Panc1 (cell line): ENCODE measurements at regions not wholly inside any gene's neighbourhood (a gene's known extent, or its start where the extent isn't known, plus 50 kb on each side); places are given as distances from the start of the nearest gene placed in this dataset.

Source experiments
- ATAC-seq: fragments of 200-7000 bp; cut with Tn5 transposase; 2 replicates; pipeline ENCODE4 v1.9.1; 2020; ENCODE audit warnings: mild to moderate bottlenecking, moderate library complexity
- BruUV-seq: library from RNA; stranded (reverse); fragments of 400-500 nt; replicated peaks from 2 replicates; lab custom pipeline; 2021; lab: Mats Ljungman, UMichigan
- CTCF ChIA-PET: fragments of 300-600 bp; sonication (Branson Sonifier 250); formaldehyde crosslinking; loops from one replicate; lab custom pipeline; 2022; ENCODE audit warnings: antibody characterized with exemption; lab: Charles Lee
- POLR2A ChIA-PET: fragments of 300-600 bp; sonication (Branson Sonifier 250); formaldehyde crosslinking; loops from one replicate; lab custom pipeline; 2022; ENCODE audit warnings: antibody characterized with exemption; lab: Charles Lee
- DNase-seq: peaks from one replicate; pipeline ENCODE4 v3.0.0-alpha.2; 2010; ENCODE audit warnings: low read depth, low spot score
- H3K27ac ChIP-seq: 2 replicates; pipeline ENCODE4 v1.5.1; 2011; ENCODE audit warnings: mild to moderate bottlenecking, low read length, inconsistent platforms
- H3K27me3 ChIP-seq: fragments of 200-500 bp; sonication (Bioruptor generic); 2 replicates; pipeline ENCODE4 v1.6.0; 2014; ENCODE audit warnings: low read length, inconsistent platforms; ENCODE audit not compliant: control insufficient read depth, insufficient read depth
- H3K36me3 ChIP-seq: fragments of 200-500 bp; sonication (Bioruptor generic); 2 replicates; pipeline ENCODE4 v1.5.1; 2014; ENCODE audit warnings: inconsistent platforms, mild to moderate bottlenecking, low read length, moderate library complexity; ENCODE audit not compliant: control insufficient read depth, insufficient read depth
- H3K4me1 ChIP-seq: 2 replicates; pipeline ENCODE4 v1.5.1; 2011; ENCODE audit warnings: inconsistent platforms, mild to moderate bottlenecking, low read length, moderate library complexity; ENCODE audit not compliant: control insufficient read depth, insufficient read depth
- H3K4me3 ChIP-seq, 2 experiments: 2 replicates each; pipeline ENCODE4 v1.5.1; 2011 to 2012; ENCODE audit warnings: low read depth in 2 of 2, low read length in 2 of 2, mild to moderate bottlenecking in 2 of 2, inconsistent platforms in 1 of 2, moderate library complexity in 1 of 2
- H3K9me3 ChIP-seq: fragments of 200-500 bp; sonication (Bioruptor generic); 2 replicates; pipeline ENCODE4 v1.5.1; 2014; ENCODE audit warnings: low read depth, mild to moderate bottlenecking, inconsistent platforms, low read length, moderate library complexity; ENCODE audit not compliant: control insufficient read depth, insufficient read depth
- POLR2AphosphoS5 ChIP-seq: IDR thresholded peaks from 2 replicates; pipeline ENCODE4 v1.6.1; 2012; ENCODE audit warnings: mild to moderate bottlenecking, low read depth, low read length, moderate library complexity
- SIN3A ChIP-seq: IDR thresholded peaks from 2 replicates; pipeline ENCODE4 v1.6.1; 2012; ENCODE audit warnings: low read depth, mild to moderate bottlenecking, low read length, moderate library complexity, borderline replicate concordance; ENCODE audit not compliant: insufficient read depth
- TCF7L2 ChIP-seq: IDR thresholded peaks from 2 replicates; pipeline ENCODE4 v1.6.1; 2011; ENCODE audit warnings: mild to moderate bottlenecking, low read depth, low read length, inconsistent platforms
- in situ Hi-C: cut with HindIII; loops from 2 replicates; pipeline ENCODE4 v1.10.0; 2016; ENCODE audit warnings: low sequenced_read_pairs, low pct_unique_long_range_greater_than_20kb
- intact Hi-C: fragments of 100-400 bp; cut with micrococcal nuclease; formaldehyde crosslinking; loops from one replicate; pipeline ENCODE4 v1.10.0; 2022; ENCODE audit not compliant: unreplicated experiment
- TF ChIP-seq, protein P1 (sequence below), 2 experiments: IDR thresholded peaks; 2 replicates each; pipeline ENCODE4 v1.6.1; 2011 to 2012; ENCODE audit warnings: low read depth in 2 of 2, control low read depth in 1 of 2, low read length in 1 of 2, mild to moderate bottlenecking in 1 of 2, moderate library complexity in 1 of 2; ENCODE audit not compliant: insufficient read depth in 1 of 2
- TF ChIP-seq, protein P2 (sequence below): fragments of 450-650 bp; IDR thresholded peaks from 2 replicates; pipeline ENCODE4 v1.5.1; 2017; ENCODE audit warnings: mild to moderate bottlenecking

DNA sequence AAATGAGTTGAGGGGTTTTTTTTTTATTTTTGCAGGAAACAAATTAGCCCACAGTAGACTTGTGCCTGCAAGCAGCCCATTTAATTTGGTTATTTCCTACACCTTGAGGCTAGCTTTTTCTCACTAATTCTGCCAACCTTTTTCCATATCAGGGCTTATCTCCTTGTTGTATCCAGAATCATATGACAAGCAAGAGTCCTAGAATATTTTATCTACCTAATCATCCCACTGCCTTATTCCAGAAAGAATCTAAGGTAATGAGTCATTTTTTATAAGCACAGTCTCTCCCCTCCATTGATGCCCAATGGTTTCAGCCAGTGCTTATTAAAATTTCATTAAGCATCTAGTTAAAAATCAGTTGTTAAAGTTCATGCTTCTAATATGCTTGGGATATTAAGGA lies 324.1 kb downstream of the BARHL2 start:
- H3K4me3 ChIP-seq, result no peak overlapping the region
- no peak overlapping the region for H3K27ac ChIP-seq
- H3K9me3 ChIP-seq, result no peaks in the 10 kb centered on the region
- ATAC-seq (no peak), DNase-seq (no peak)
- no peaks in the 10 kb centered on the region for H3K4me1 ChIP-seq
- in situ Hi-C loops (no loop called here), intact Hi-C loops (no loop called here)
- ChIA-PET CTCF (no interaction called here), POLR2A (no interaction called here)
- H3K27me3 ChIP-seq, result no peaks in the 10 kb centered on the region
- no peaks in the 10 kb centered on the region for H3K36me3 ChIP-seq
- TF ChIP-seq, protein P1, sequence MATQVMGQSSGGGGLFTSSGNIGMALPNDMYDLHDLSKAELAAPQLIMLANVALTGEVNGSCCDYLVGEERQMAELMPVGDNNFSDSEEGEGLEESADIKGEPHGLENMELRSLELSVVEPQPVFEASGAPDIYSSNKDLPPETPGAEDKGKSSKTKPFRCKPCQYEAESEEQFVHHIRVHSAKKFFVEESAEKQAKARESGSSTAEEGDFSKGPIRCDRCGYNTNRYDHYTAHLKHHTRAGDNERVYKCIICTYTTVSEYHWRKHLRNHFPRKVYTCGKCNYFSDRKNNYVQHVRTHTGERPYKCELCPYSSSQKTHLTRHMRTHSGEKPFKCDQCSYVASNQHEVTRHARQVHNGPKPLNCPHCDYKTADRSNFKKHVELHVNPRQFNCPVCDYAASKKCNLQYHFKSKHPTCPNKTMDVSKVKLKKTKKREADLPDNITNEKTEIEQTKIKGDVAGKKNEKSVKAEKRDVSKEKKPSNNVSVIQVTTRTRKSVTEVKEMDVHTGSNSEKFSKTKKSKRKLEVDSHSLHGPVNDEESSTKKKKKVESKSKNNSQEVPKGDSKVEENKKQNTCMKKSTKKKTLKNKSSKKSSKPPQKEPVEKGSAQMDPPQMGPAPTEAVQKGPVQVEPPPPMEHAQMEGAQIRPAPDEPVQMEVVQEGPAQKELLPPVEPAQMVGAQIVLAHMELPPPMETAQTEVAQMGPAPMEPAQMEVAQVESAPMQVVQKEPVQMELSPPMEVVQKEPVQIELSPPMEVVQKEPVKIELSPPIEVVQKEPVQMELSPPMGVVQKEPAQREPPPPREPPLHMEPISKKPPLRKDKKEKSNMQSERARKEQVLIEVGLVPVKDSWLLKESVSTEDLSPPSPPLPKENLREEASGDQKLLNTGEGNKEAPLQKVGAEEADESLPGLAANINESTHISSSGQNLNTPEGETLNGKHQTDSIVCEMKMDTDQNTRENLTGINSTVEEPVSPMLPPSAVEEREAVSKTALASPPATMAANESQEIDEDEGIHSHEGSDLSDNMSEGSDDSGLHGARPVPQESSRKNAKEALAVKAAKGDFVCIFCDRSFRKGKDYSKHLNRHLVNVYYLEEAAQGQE (IDR thresholded peaks at IDR 0.05; ENCODE audit: insufficient read depth in 1 of 2, low read depth in 2 of 2, low read length in 1 of 2), result no peak
- no peak for TF ChIP-seq SIN3A
- TF ChIP-seq, protein P2, sequence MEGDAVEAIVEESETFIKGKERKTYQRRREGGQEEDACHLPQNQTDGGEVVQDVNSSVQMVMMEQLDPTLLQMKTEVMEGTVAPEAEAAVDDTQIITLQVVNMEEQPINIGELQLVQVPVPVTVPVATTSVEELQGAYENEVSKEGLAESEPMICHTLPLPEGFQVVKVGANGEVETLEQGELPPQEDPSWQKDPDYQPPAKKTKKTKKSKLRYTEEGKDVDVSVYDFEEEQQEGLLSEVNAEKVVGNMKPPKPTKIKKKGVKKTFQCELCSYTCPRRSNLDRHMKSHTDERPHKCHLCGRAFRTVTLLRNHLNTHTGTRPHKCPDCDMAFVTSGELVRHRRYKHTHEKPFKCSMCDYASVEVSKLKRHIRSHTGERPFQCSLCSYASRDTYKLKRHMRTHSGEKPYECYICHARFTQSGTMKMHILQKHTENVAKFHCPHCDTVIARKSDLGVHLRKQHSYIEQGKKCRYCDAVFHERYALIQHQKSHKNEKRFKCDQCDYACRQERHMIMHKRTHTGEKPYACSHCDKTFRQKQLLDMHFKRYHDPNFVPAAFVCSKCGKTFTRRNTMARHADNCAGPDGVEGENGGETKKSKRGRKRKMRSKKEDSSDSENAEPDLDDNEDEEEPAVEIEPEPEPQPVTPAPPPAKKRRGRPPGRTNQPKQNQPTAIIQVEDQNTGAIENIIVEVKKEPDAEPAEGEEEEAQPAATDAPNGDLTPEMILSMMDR, result no peak
- no peak for TF ChIP-seq POLR2AphosphoS5
- no peak for TF ChIP-seq TCF7L2
- BruUV-seq, result no TSS peak

DNA sequence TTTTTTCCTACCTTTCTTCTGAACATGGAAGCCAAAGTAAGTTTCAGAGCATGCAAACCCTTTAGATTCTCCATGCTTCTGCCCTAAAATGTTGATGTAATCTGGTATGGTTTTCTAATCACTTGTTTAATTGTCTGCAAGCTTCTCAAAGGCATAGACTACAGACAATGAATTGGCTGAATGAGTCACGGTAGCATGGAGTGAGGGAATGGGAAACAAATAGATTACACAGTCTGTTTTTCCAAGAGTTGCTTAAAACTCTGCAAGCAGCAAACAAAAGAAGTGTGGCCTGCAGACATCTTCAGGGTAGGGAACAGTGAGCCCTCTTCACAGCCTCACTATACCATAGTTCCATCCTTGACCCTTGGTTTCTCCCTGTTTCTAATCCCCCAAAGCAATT lies 326.0 kb downstream of the BARHL2 start:
- intact Hi-C loops, result no loop called here
- Histone ChIP-seq H3K27ac (0 out of 2 replicates have a peak overlapping the region, but pooled peaks have one; percentile 9), H3K4me1 (no peaks in the 10 kb centered on the region), H3K4me3 (no peak overlapping the region), H3K36me3 (no peaks in the 10 kb centered on the region), H3K27me3 (no peaks in the 10 kb centered on the region), H3K9me3 (no peaks in the 10 kb centered on the region)
- ATAC-seq, result no peak
- CTCF ChIA-PET, result no interaction called here
- TF ChIP-seq, protein P2, result no peak
- TF ChIP-seq POLR2AphosphoS5, result no peak
- no peak for TF ChIP-seq SIN3A
- TF ChIP-seq TCF7L2, result no peak
- TF ChIP-seq, protein P1 (IDR thresholded peaks at IDR 0.05; ENCODE audit: insufficient read depth in 1 of 2, low read depth in 2 of 2, low read length in 1 of 2), result no peak
- DNase-seq, result no peak
- BruUV-seq, result no TSS peak
- POLR2A ChIA-PET, result no interaction called here
- in situ Hi-C loops, result no loop called here
